Testis (tissue), 2 donors: ENCODE measurements at regions not wholly inside any gene's neighbourhood (a gene's known extent, or its start where the extent isn't known, plus 50 kb on each side); places are given as distances from the start of the nearest gene placed in this dataset.

Experiments used
- CTCF ChIP-seq, 3 experiments: fragments of 450-650 bp in 2 of 3; fragments of 200-600 bp in 1 of 3; sonication (generic) in 1 of 3; IDR thresholded peaks; one replicate each; pipeline ENCODE4 v1.5.1; 2016 to 2019; ENCODE audit warnings: antibody characterized with exemption in 3 of 3, mild to moderate bottlenecking in 2 of 3, moderate library complexity in 1 of 3
- POLR2A ChIP-seq: fragments of 450-650 bp; IDR thresholded peaks from one replicate; pipeline ENCODE4 v1.6.1; 2017; ENCODE audit warnings: antibody characterized with exemption, mild to moderate bottlenecking, moderate library complexity

GRCh38 chr2:59561281-59561680, 992.2 kb downstream of the BCL11A start:
- TF ChIP-seq CTCF (IDR thresholded peaks at IDR 0.05), result no peak
- no peak for TF ChIP-seq POLR2A
